Uterus (tissue), 3 donors: ENCODE measurements at regions not wholly inside any gene's neighbourhood (a gene's known extent, or its start where the extent isn't known, plus 50 kb on each side); places are given as distances from the start of the nearest gene placed in this dataset.
"Not testable (repeated sequence)": the region's sequence is repeated elsewhere in the genome, so short reads cannot be mapped to it uniquely, and the experiment has no call there.

ENCODE experiments used
- DNase-seq, 2 donors: peaks; one replicate each; pipeline ENCODE4 v3.0.0-alpha.2; 2019 to 2020
- H3K27ac ChIP-seq, 2 donors: fragments of 200-600 bp; sonication (generic); 1 replicate in 1 of 2; 2 replicates in 1 of 2; pipeline ENCODE4 v1.5.1; 2016 to 2018
- H3K27me3 ChIP-seq, 2 donors: fragments of 200-600 bp; sonication (generic); one replicate each; pipeline ENCODE4 v1.5.1; 2018 to 2019; ENCODE audit warnings: control low read depth in 1 of 2
- H3K36me3 ChIP-seq, 2 donors: fragments of 200-600 bp; sonication (generic); one replicate each; pipeline ENCODE4 v1.5.1; 2019; ENCODE audit warnings: control low read depth in 1 of 2
- H3K4me1 ChIP-seq, 2 donors: fragments of 200-600 bp; sonication (generic); one replicate each; pipeline ENCODE4 v1.5.1; 2018 to 2019; ENCODE audit warnings: control low read depth in 1 of 2
- H3K4me3 ChIP-seq, 2 donors: fragments of 200-600 bp; sonication (generic); 1 replicate in 1 of 2; 2 replicates in 1 of 2; pipeline ENCODE4 v1.5.1; 2018 to 2019; ENCODE audit warnings: mild to moderate bottlenecking in 1 of 2
- H3K9me3 ChIP-seq, 2 donors: fragments of 200-600 bp; sonication (generic); one replicate each; pipeline ENCODE4 v1.5.1; 2019; ENCODE audit warnings: control low read depth in 1 of 2
- POLR2A ChIP-seq, 2 donors: fragments of 450-650 bp; IDR thresholded peaks; one replicate each; pipeline ENCODE4 v1.6.1; 2016; ENCODE audit warnings: antibody characterized with exemption in 2 of 2, mild to moderate bottlenecking in 1 of 2, moderate library complexity in 1 of 2
- intact Hi-C: fragments of 100-400 bp; cut with DNase I; formaldehyde crosslinking; loops from one replicate; pipeline ENCODE4 v1.15.1; 2023; ENCODE audit warnings: low total_unique reads
- TF ChIP-seq, protein P1 (sequence below), 4 experiments: fragments of 200-600 bp in 2 of 4; fragments of 450-650 bp in 2 of 4; sonication (generic) in 2 of 4; IDR thresholded peaks; one replicate each; pipeline ENCODE4 v1.5.1; 2016 to 2019; ENCODE audit warnings: antibody characterized with exemption in 4 of 4, mild to moderate bottlenecking in 2 of 4, moderate library complexity in 1 of 4
- donor health status: DM: yes; HTN: yes; CAD: no.

DNA sequence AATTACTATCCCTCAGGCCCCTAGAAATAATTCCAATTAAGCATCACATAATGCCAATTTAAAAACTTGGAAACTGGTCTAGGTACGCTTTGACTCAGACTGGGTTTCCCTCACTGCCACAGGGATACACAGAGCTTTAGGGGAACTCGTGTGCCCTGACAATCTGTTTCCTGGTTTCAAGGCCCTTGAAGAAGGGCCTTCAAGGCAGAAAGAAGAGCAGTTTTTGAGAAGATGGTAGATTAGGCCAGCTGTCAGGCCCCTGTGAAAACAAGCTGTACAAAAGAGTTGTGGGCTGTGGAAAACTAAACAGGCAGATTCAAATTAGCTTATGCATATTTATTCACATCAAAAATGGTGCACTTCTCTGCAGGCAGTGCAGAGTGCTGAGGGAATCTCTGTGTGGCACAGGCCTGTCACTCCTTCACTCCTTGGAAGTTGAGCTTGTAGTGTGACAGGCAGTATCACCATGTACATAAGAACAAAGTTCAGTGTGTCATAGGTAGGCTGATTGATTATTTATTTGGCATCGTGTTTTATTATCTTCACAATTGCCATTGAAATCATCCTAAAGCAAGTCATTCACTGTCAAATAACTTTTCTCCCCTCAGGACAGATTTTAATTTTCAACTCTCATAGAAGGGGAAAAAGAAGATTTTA, 614.4 kb upstream of the GYPC start:
- no peak for TF ChIP-seq POLR2A (IDR thresholded peaks at IDR 0.05)
- TF ChIP-seq, protein P1, sequence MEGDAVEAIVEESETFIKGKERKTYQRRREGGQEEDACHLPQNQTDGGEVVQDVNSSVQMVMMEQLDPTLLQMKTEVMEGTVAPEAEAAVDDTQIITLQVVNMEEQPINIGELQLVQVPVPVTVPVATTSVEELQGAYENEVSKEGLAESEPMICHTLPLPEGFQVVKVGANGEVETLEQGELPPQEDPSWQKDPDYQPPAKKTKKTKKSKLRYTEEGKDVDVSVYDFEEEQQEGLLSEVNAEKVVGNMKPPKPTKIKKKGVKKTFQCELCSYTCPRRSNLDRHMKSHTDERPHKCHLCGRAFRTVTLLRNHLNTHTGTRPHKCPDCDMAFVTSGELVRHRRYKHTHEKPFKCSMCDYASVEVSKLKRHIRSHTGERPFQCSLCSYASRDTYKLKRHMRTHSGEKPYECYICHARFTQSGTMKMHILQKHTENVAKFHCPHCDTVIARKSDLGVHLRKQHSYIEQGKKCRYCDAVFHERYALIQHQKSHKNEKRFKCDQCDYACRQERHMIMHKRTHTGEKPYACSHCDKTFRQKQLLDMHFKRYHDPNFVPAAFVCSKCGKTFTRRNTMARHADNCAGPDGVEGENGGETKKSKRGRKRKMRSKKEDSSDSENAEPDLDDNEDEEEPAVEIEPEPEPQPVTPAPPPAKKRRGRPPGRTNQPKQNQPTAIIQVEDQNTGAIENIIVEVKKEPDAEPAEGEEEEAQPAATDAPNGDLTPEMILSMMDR (IDR thresholded peaks at IDR 0.05), result no peak
- DNase-seq, result no peak
- Histone ChIP-seq H3K27me3 (no peaks in the 10 kb centered on the region), H3K27ac (no peak overlapping the region), H3K9me3 (no peaks in the 10 kb centered on the region), H3K36me3 (no peaks in the 10 kb centered on the region), H3K4me1 (no peaks in the 10 kb centered on the region), H3K4me3 (no peak overlapping the region)
- intact Hi-C loops, result no loop called here

DNA sequence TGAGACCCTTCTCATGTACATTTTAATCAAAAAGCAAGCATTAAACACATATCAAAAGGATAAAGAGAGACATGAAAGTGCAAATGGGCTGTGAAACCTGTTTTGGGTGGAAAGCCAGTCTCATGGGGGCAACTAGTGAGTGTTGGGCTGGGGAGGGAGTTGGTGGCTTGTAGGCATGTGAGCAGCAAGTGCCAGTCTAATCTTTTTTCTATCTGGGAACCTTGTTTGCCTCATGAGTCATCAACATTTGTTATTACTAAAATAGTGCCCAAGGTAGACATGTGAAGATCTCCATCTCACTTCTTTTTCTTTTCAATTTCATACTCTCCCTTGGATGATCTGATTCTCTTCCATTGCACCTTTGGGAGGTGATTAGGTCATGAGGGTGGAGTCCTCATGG, 613.9 kb upstream of the GYPC start:
- Histone ChIP-seq H3K27me3 (no peaks in the 10 kb centered on the region), H3K4me1 (no peaks in the 10 kb centered on the region), H3K27ac (no peak overlapping the region), H3K9me3 (no peaks in the 10 kb centered on the region), H3K36me3 (no peaks in the 10 kb centered on the region), H3K4me3 (no peak overlapping the region)
- no peak for DNase-seq
- intact Hi-C loops, result no loop called here
- TF ChIP-seq POLR2A (IDR thresholded peaks at IDR 0.05), result no peak
- TF ChIP-seq, protein P1 (IDR thresholded peaks at IDR 0.05), result no peak

DNA sequence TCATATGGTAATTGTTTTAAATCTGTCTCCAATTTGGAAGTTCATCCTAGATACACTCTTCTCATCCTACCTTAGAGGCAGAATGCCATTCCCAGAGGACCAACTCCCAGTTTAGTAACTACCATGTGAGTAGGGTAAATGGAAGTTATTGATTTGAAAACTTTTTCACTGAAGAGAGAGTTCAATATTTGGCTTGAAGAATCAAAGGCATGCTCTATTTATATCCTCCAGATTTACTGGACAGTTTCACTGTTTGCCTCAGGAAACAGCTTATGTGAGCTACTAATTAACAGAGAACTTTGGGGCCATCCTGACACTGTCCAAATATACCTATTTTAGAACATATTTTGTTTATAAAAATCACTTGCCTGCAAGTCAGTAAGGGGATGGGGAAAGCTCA, 607.2 kb upstream of the GYPC start:
- Histone ChIP-seq H3K27ac (no peak overlapping the region), H3K27me3 (no peaks in the 10 kb centered on the region), H3K4me3 (no peak overlapping the region), H3K9me3 (no peaks in the 10 kb centered on the region), H3K36me3 (no peaks in the 10 kb centered on the region), H3K4me1 (no peaks in the 10 kb centered on the region)
- DNase-seq, result no peak
- intact Hi-C loops, result no loop called here
- TF ChIP-seq, protein P1 (IDR thresholded peaks at IDR 0.05), result no peak
- no peak for TF ChIP-seq POLR2A (IDR thresholded peaks at IDR 0.05)

GRCh38 chr2:126049461-126049860, 606.5 kb upstream of the GYPC start:
- Histone ChIP-seq H3K4me3 (no peak overlapping the region), H3K36me3 (no peaks in the 10 kb centered on the region), H3K4me1 (no peaks in the 10 kb centered on the region), H3K27ac (no peak overlapping the region), H3K27me3 (no peaks in the 10 kb centered on the region), H3K9me3 (no peaks in the 10 kb centered on the region)
- intact Hi-C loops, result no loop called here
- TF ChIP-seq POLR2A (IDR thresholded peaks at IDR 0.05), result no peak
- TF ChIP-seq, protein P1 (IDR thresholded peaks at IDR 0.05), result no peak
- no peak for DNase-seq

DNA sequence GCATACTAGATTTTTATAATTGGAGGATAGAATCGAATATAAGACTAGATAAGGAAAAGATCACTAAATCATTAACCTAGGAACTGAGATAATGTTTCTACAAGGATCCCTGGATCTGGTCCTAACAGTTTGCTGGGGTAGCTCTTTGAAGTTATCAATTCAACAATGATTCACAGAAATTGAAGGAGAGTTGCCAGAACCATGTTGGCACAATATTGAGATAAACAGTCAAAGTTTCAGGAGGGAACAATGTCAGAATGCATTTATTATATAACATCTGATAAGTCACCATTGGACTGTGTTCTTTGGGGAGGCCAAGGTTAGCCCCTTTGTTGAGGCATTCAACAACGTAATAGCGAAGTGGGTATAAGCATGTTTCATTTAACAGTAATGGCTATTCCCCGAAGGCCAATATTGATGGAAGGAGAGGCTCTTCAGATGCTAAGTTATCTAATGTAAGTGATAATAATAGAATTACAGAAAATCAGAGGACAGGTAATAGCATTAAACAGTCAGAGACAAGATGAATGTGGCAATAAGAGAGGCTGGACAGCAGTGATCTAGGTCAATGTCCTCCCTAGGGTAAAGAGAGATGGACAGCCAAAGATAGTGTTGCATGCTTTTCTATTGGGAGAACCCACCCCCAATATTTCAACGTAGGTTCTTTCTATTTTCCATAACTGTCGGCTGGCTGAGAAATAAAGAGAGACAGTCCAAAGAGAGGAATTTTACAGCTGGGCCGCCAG, 604.8 kb upstream of the GYPC start:
- Histone ChIP-seq H3K27me3 (no peaks in the 10 kb centered on the region), H3K27ac (no peak overlapping the region), H3K36me3 (no peaks in the 10 kb centered on the region), H3K4me1 (no peaks in the 10 kb centered on the region), H3K9me3 (no peaks in the 10 kb centered on the region), H3K4me3 (no peak overlapping the region)
- TF ChIP-seq, protein P1 (IDR thresholded peaks at IDR 0.05), result no peak
- no peak for TF ChIP-seq POLR2A (IDR thresholded peaks at IDR 0.05)
- DNase-seq, result no peak
- intact Hi-C loops, result no loop called here

DNA sequence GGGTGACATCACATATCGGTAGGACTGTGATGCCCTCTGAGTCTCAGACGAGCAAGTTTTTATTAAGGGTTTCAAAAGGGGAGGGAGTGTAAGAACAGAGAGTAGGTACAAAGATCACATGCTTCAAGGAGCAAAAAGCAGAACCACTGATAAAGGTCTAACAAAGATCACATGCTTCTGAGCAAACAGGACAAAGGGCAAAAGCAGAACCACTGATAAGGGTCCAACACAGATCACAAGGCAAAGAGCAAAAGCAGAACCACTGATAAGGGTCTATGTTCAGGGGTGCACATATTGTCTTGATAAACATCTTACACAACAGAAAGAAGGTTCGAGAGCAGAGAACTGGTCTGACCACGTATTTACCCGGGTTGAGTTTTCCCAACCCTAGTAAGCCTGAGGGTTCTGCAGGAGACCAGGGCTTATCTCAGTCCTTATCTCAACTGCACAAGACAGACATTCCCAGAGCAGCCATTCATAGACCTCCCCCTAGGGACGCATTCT, 604.2 kb upstream of the GYPC start:
- intact Hi-C loops, H3K36me3 ChIP-seq, H3K27me3 ChIP-seq, H3K27ac ChIP-seq, H3K9me3 ChIP-seq, DNase-seq, H3K4me3 ChIP-seq, H3K4me1 ChIP-seq: not testable (repeated sequence)
